Hepatocyte (in vitro differentiated cells): ENCODE measurements at regions not wholly inside any gene's neighbourhood (a gene's known extent, or its start where the extent isn't known, plus 50 kb on each side); places are given as distances from the start of the nearest gene placed in this dataset.

Source experiments
- EZH2 ChIP-seq: fragments of 200-600 bp; sonication (generic); IDR thresholded peaks from 2 replicates; pipeline ENCODE4 v1.6.1; 2016; ENCODE audit warnings: antibody characterized with exemption, mild to moderate bottlenecking, borderline replicate concordance
- EZH2phosphoT487 ChIP-seq: fragments of 200-600 bp; sonication (generic); IDR thresholded peaks from one replicate; pipeline ENCODE4 v1.6.1; 2018; ENCODE audit warnings: antibody characterized with exemption, mild to moderate bottlenecking, low read depth, moderate library complexity; ENCODE audit not compliant: unreplicated experiment, severe bottlenecking
- TF ChIP-seq, protein P1 (sequence below): fragments of 200-600 bp; sonication (generic); IDR thresholded peaks from 2 replicates; pipeline ENCODE4 v1.5.1; 2016; ENCODE audit warnings: antibody characterized with exemption, mild to moderate bottlenecking; ENCODE audit not compliant: poor library complexity

- TF ChIP-seq, protein P1, sequence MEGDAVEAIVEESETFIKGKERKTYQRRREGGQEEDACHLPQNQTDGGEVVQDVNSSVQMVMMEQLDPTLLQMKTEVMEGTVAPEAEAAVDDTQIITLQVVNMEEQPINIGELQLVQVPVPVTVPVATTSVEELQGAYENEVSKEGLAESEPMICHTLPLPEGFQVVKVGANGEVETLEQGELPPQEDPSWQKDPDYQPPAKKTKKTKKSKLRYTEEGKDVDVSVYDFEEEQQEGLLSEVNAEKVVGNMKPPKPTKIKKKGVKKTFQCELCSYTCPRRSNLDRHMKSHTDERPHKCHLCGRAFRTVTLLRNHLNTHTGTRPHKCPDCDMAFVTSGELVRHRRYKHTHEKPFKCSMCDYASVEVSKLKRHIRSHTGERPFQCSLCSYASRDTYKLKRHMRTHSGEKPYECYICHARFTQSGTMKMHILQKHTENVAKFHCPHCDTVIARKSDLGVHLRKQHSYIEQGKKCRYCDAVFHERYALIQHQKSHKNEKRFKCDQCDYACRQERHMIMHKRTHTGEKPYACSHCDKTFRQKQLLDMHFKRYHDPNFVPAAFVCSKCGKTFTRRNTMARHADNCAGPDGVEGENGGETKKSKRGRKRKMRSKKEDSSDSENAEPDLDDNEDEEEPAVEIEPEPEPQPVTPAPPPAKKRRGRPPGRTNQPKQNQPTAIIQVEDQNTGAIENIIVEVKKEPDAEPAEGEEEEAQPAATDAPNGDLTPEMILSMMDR = no peak
- TF ChIP-seq EZH2 (no peak), EZH2phosphoT487 (no peak)
Observed at GRCh38 chr4:22217480-22217879, 268.9 kb upstream of the KCNIP4 start.
